ENCODE measurements at regions not wholly inside any gene's neighbourhood (a gene's known extent, or its start where the extent isn't known, plus 50 kb on each side); places are given as distances from the start of the nearest gene placed in this dataset.

DNA sequence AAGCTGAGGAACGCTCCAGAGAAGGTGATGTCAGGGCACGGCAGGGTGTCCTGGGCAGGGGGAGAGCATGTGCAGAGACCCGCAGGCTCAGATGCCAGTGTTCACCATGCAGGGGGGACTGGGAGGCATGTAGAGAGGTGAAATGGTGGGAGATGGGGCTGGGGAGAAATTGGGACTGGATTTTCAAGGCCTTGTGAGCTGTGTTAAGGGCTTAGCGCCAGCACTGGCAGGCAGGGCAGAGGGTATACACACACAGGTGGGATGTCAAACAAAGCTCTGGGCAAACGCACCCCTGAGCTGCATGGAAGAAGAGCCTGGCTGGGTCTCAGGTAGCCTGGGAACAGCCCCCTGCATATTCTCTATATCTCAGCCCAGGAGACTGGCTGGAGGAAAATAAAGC is 282.7 kb downstream of the SHQ1 start:
- no peak for DNase-seq (ENCODE audit: low read depth)

DNA sequence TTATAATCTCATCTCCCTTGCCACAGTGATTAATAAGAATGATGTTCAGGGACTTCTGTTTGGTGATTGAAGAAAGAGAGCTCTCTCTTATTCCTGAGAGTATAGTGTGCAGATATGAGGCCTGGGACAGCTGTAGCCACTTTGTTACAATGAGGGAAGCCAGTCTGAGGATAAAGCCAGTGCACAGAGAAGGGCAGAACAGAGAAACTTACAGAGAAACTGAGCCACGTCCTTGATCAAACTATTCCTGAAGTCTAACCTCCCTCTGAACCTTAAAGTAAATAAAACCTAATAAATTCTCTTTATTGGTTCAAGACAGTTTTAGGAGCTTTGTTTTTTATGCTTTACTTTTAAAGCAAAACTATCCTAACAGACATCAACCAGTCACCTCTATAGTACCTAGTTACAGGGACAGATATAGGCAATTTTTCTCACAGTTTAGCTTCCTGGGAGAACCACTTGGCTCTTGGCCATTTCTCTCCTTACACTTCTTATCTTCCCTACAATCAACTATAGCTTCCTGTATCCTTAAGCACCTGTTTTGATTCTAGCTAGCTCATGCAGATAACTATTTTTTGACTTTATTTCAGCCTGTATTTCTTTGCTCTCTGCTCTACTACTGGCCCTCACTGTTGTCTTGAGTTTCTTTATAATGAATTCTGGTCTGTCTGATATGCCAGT is 284.4 kb downstream of the SHQ1 start:
- no peak for DNase-seq (ENCODE audit: low read depth)

GRCh38 chr3:72560846-72561675 is 287.2 kb downstream of the SHQ1 start:
- DNase-seq (ENCODE audit: low read depth): no peak

- no peak for DNase-seq (ENCODE audit: low read depth)
Observed at GRCh38 chr3:72559385-72559784, 288.9 kb downstream of the SHQ1 start.

- DNase-seq (ENCODE audit: low read depth): no peak
Observed at GRCh38 chr3:72558001-72558400, 290.2 kb downstream of the SHQ1 start.

- DNase-seq (ENCODE audit: low read depth): no peak
Observed at GRCh38 chr3:72555714-72556113, 292.5 kb downstream of the SHQ1 start.

DNA sequence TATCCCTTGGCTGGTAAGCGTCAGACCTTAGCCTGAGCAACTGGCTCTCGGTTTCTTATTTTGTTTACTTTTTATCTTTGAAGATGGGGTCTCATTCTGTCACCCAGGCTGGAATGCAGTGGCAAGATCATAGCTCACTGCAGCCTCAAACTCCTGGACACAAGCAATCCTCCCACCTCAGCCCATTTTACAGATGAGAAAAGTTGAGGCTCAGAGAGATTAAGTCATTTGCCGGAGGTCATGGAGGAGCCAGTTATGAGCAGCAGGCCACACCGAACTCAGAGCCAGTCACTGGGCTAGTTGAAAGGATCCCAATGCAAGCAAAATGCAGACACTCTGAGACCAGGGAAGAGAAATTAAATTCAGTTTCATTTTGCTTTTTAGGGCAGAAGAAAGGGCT is 293.6 kb downstream of the SHQ1 start:
- no peak for DNase-seq (ENCODE audit: low read depth)

GRCh38 chr3:72553298-72553697 is 294.9 kb downstream of the SHQ1 start:
- no peak for DNase-seq (ENCODE audit: low read depth)

DNA sequence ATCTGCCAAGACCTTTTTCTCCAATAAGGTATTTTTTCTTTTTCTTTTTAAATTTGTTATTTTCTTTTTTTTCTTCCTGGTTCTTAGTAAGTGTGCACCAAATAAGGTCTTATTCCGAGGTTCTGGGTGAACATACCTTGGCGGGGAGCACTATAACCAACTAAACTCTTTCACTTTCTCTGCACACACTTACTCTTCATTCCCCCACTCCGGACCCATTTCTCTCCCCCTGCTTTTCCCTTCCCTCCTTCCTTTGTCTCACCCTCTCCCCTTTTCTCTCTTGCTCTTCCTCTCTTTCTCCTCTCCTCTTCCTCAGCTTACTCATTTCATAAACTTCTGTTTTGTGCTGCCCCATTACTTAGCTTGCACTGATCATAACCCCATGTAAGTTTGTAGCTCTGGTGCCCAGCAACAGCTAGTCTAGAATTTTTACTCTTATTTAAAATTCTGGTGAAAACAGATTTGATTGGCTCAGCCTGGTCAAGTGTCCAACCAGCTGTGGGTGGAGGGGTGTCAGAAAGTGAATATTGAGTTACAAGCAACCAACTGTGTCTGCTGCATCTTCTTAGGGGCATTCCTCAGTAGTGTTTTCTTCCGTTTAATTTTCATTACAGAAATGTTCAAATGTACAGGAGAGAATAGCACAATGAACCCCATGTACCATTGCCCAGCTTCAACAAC is 297.5 kb downstream of the SHQ1 start:
- DNase-seq (ENCODE audit: low read depth): no peak

GRCh38 chr3:72549761-72550581 is 298.3 kb downstream of the SHQ1 start:
- DNase-seq (ENCODE audit: low read depth): no peak

GRCh38 chr3:72548981-72549380 is 299.3 kb downstream of the SHQ1 start:
- DNase-seq (ENCODE audit: low read depth): no peak

DNA sequence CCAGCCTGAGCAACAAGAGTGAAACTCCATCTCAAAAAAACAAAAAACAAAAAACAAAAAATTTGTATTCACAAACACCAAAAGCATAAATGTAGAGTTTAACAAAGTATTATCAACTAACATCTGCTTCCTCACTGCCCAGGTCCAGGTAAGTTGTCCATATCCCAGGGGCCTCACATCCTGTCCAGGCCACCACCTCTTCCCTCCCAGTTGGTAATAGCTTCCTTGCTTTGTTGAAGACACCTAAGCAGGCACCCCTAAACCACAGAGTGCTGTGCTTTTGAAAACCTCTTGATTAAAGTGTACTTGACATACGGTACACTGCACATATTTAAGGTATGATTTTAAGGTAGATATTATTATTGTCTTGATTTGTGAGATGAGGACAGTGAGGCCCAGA is 299.8 kb downstream of the SHQ1 start:
- DNase-seq (ENCODE audit: low read depth): no peak

DNA sequence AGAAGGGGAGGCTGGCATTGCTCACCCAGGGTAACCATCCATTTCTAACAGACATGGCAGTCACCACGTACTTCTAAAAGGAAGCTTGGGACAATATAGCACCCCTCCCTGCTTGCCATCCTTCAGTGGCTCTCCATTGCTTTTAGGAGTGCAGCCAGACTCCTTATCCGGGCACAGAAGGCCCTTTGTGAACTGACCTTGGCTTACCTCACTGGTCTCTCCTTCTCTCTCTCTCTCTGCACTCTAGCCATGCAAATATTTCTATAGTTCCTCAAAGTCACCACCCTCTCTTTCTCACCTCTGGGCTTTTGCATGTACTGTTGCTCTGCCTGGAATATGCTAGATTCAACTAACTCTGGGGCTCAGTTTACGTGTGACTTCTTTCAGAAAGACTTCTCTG is 301.1 kb downstream of the SHQ1 start:
- no peak for DNase-seq (ENCODE audit: low read depth)

- DNase-seq (ENCODE audit: low read depth): no peak
Observed at GRCh38 chr3:72544239-72544638, 304.0 kb downstream of the SHQ1 start.

DNA sequence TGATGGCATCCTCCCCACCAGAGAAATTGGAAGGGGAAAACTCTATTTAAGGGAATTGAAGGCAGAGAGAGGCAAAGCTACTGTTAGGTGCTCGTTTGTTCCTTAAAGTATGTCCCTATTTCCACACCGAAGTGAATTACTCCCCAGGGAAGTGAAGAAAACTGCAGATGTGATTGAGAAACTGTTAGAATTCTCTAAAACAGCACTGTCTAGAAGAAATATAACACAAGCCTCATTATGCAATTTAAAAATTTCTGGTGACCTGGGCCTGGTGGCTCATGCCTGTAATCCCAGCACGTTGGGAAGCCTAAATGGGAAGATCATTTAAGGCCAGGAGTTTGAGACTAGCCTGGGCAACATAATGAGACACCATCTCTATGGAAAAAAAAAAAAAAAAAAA is 305.0 kb downstream of the SHQ1 start:
- no peak for DNase-seq (ENCODE audit: low read depth)

DNA sequence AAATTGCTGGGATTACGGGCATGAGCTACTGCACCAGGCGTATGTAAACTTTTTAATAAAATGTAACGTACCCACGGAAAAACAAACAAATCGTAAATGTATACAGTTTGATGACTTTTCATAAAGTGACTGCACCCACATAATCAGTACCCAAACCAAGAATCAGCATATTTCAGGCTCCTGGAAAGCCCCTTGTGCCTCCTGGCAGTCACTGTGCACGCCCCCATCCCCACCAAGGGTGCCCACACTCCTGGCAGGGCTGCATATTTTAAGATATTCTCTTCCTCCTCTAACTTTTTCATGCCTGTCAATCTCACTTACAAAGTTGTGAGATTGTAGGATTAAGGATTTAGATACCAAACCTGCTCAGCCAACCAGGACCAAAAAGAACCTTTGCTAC is 305.5 kb downstream of the SHQ1 start:
- no peak for DNase-seq (ENCODE audit: low read depth)

DNA sequence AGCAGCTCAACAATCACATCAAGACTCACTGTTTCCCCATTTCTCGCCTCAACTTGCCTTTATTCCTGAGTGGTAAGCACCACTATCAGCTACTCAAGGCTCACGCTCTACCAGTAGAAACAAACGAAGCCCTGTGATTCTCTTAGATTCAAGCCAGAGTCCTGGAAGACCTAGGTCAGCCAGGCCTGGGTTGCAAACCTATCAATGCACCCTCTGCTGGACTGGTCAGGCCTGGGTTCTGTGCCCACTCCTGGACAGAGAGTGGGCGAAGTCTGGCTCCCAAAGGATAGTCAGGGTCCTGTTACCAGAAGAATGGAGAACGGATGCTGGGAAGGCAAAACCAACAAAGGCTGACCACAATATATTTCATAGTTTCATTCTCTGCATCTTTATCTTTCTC is 308.4 kb downstream of the SHQ1 start:
- DNase-seq (ENCODE audit: low read depth): no peak

DNA sequence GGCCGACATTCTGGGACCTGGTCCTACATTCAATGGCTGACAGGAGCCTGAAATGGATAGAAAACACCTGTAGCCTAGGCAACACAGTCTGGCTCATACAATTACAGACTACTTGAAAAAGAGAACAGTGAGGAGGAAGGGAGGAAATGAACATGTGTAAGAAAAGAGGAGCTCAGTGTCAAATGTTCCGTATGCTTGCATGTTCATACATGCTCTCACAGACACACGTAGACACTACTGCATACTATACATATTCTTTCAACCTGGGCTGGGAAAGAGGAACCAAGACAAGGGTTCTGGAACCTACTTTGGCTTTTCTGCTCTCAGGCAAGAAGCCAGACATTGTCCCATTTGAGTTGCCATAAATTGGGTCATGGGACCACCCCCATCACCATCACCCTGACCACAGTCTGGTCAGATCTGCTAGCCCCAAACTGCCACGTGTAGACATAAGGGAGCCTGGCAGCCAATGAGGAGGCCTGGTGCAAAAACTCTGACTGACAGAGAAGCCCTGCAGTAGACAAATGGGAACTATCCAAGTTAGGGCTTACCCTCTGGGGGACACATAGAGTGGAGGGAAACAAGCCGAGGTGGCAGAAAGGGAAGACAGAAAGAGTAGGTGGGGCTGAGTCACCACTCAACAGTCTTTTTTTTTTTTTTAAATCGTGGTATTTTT is 310.0 kb downstream of the SHQ1 start:
- DNase-seq (ENCODE audit: low read depth): no peak

- no peak for DNase-seq (ENCODE audit: low read depth)
Observed at GRCh38 chr3:72537448-72537847, 310.8 kb downstream of the SHQ1 start.

DNA sequence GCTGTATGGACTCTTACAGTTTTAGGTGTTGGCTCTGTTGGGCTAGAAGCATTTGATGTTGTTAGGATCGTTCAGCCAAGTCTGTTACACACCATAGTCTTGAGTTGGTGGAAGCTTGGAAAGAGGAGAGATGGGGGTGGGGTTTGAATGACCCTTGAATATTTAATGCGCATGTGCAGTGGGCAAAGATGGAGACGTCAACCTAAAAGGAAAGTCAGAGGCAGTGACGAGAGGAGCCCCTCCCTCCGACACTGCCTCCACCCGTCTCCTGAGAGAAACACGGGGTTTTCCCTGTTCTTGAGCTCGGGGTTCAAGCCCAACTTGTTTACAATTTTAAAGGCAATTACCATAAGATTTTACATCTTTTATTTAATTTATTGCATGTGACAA is 311.4 kb downstream of the SHQ1 start:
- no peak for DNase-seq (ENCODE audit: low read depth)

DNA sequence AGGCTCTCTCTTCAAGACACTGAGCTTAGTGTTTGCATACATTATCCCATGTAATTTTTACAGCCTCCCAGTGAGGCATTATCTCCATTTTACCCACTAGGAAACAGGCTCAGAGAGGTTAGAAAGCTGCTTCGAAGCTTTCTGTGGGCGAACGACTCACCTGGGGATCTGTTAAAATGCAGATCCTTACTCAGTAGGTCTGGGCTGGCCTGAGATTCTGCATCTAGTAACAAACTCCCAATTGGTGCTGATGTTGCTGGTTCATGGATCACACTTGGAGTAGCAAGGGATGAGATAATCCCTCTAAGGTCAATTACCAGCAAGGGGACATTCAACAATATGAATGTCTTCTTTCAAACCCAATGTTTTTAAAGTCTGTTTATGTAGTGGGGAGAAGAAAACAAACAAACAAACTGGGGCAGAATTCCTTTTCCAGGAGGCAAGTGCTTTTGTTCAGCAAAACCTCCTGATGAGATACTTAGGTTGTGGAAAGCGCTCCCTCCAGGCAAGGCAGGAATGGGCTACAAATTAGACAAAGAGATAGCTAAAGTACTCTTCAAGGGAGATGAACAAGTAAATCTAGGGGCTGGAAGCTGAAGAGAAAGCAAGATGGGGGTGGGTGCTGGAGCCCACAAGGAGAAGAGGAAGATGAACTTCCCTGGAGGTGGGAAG is 311.9 kb downstream of the SHQ1 start:
- DNase-seq (ENCODE audit: low read depth): no peak
